T-helper 1 cell treated with Interleukin-12 subunit alpha and Interleukin-12 subunit beta and Interleukin-4 antibody, amounts not matched to agents 30 μg/mL and 1 μg/mL, for 36 hours (primary cell): ENCODE measurements at regions not wholly inside any gene's neighbourhood (a gene's known extent, or its start where the extent isn't known, plus 50 kb on each side); places are given as distances from the start of the nearest gene placed in this dataset.
"Not testable (repeated sequence)": the region's sequence is repeated elsewhere in the genome, so short reads cannot be mapped to it uniquely, and the experiment has no call there.

Experiments
- H3K27ac Mint-ChIP-seq: one replicate; pipeline ENCODE4 v1.8.0; 2021; ENCODE audit warnings: mild to moderate bottlenecking, mixed read lengths
- H3K27me3 Mint-ChIP-seq: one replicate; pipeline ENCODE4 v1.8.0; 2021; ENCODE audit warnings: low read depth, mixed read lengths
- H3K36me3 Mint-ChIP-seq: one replicate; pipeline ENCODE4 v1.8.0; 2021; ENCODE audit warnings: low read depth, mixed read lengths
- H3K4me1 Mint-ChIP-seq: one replicate; pipeline ENCODE4 v1.8.0; 2021; ENCODE audit warnings: low read depth, mixed read lengths
- H3K4me3 Mint-ChIP-seq: one replicate; pipeline ENCODE4 v1.8.0; 2021; ENCODE audit warnings: mild to moderate bottlenecking, moderate library complexity, mixed read lengths
- H3K9me3 Mint-ChIP-seq: one replicate; pipeline ENCODE4 v1.8.0; 2021; ENCODE audit warnings: mixed read lengths

- peaks cover 63% of the 10 kb centered on the region for H3K9me3 Mint-ChIP-seq
- not testable (repeated sequence) for H3K36me3 Mint-ChIP-seq, H3K4me1 Mint-ChIP-seq, H3K27ac Mint-ChIP-seq, H3K27me3 Mint-ChIP-seq, H3K4me3 Mint-ChIP-seq
Observed at GRCh38 chr20:29868688-29869087, 1388.8 kb upstream of the DEFB115 start.

- H3K27ac Mint-ChIP-seq, H3K27me3 Mint-ChIP-seq, H3K4me1 Mint-ChIP-seq, H3K4me3 Mint-ChIP-seq, H3K36me3 Mint-ChIP-seq: not testable (repeated sequence)
- peaks cover 66% of the 10 kb centered on the region for H3K9me3 Mint-ChIP-seq
Observed at GRCh38 chr20:29871816-29872215, 1385.6 kb upstream of the DEFB115 start.

- Mint-ChIP-seq H3K4me3 (no peak overlapping the region), H3K4me1 (no peaks in the 10 kb centered on the region), H3K36me3 (peaks cover 10% of the 10 kb centered on the region), H3K27ac (no peak overlapping the region), H3K27me3 (peaks cover 4% of the 10 kb centered on the region), H3K9me3 (peaks cover 73% of the 10 kb centered on the region)
Observed at GRCh38 chr20:29873946-29874345, 1383.5 kb upstream of the DEFB115 start.

- H3K36me3 Mint-ChIP-seq, result peaks cover 10% of the 10 kb centered on the region
- peaks cover 68% of the 10 kb centered on the region for H3K9me3 Mint-ChIP-seq
- peaks cover 4% of the 10 kb centered on the region for H3K27me3 Mint-ChIP-seq
- no peaks in the 10 kb centered on the region for H3K4me1 Mint-ChIP-seq
- H3K27ac Mint-ChIP-seq, result no peak overlapping the region
- H3K4me3 Mint-ChIP-seq, result no peak overlapping the region
Observed at GRCh38 chr20:29874476-29875202, 1382.8 kb upstream of the DEFB115 start.

- peaks cover 66% of the 10 kb centered on the region for H3K9me3 Mint-ChIP-seq
- H3K27me3 Mint-ChIP-seq, H3K4me1 Mint-ChIP-seq, H3K4me3 Mint-ChIP-seq, H3K27ac Mint-ChIP-seq: not testable (repeated sequence)
- H3K36me3 Mint-ChIP-seq, result peaks cover 10% of the 10 kb centered on the region
Observed at GRCh38 chr20:29875321-29876083, 1382.0 kb upstream of the DEFB115 start.

GRCh38 chr20:29876084-29876910 lies 1381.2 kb upstream of the DEFB115 start:
- not testable (repeated sequence) for H3K4me1 Mint-ChIP-seq, H3K27ac Mint-ChIP-seq, H3K4me3 Mint-ChIP-seq, H3K27me3 Mint-ChIP-seq
- H3K36me3 Mint-ChIP-seq, result peaks cover 10% of the 10 kb centered on the region
- H3K9me3 Mint-ChIP-seq, result peaks cover 61% of the 10 kb centered on the region

- no peak overlapping the region for H3K27ac Mint-ChIP-seq
- peaks cover 55% of the 10 kb centered on the region for H3K9me3 Mint-ChIP-seq
- peaks cover 4% of the 10 kb centered on the region for H3K27me3 Mint-ChIP-seq
- peaks cover 10% of the 10 kb centered on the region for H3K36me3 Mint-ChIP-seq
- H3K4me1 Mint-ChIP-seq, result no peaks in the 10 kb centered on the region
- H3K4me3 Mint-ChIP-seq, result no peak overlapping the region
Observed at GRCh38 chr20:29876911-29877285, 1380.6 kb upstream of the DEFB115 start.

- not testable (repeated sequence) for H3K4me1 Mint-ChIP-seq, H3K4me3 Mint-ChIP-seq, H3K27ac Mint-ChIP-seq, H3K27me3 Mint-ChIP-seq
- H3K36me3 Mint-ChIP-seq, result peaks cover 10% of the 10 kb centered on the region
- H3K9me3 Mint-ChIP-seq, result peaks cover 58% of the 10 kb centered on the region
Observed at GRCh38 chr20:29877411-29878280, 1379.8 kb upstream of the DEFB115 start.

GRCh38 chr20:29878281-29878741 lies 1379.2 kb upstream of the DEFB115 start:
- Mint-ChIP-seq H3K9me3 (peaks cover 54% of the 10 kb centered on the region), H3K27ac (no peak overlapping the region), H3K27me3 (peaks cover 4% of the 10 kb centered on the region), H3K36me3 (peaks cover 10% of the 10 kb centered on the region), H3K4me1 (no peaks in the 10 kb centered on the region), H3K4me3 (no peak overlapping the region)

- Mint-ChIP-seq H3K27me3 (peaks cover 4% of the 10 kb centered on the region), H3K4me1 (no peaks in the 10 kb centered on the region), H3K4me3 (no peak overlapping the region), H3K9me3 (peaks cover 57% of the 10 kb centered on the region), H3K36me3 (peaks cover 10% of the 10 kb centered on the region), H3K27ac (no peak overlapping the region)
Observed at GRCh38 chr20:29878777-29879442, 1378.6 kb upstream of the DEFB115 start.

- H3K27me3 Mint-ChIP-seq, H3K27ac Mint-ChIP-seq, H3K4me1 Mint-ChIP-seq, H3K4me3 Mint-ChIP-seq, H3K36me3 Mint-ChIP-seq: not testable (repeated sequence)
- H3K9me3 Mint-ChIP-seq, result peaks cover 58% of the 10 kb centered on the region
Observed at GRCh38 chr20:29881107-29881506, 1376.4 kb upstream of the DEFB115 start.

- not testable (repeated sequence) for H3K36me3 Mint-ChIP-seq, H3K4me1 Mint-ChIP-seq
- peaks cover 64% of the 10 kb centered on the region for H3K9me3 Mint-ChIP-seq
Observed at GRCh38 chr20:29883514-29884219, 1373.8 kb upstream of the DEFB115 start.

GRCh38 chr20:29884322-29884721 lies 1373.1 kb upstream of the DEFB115 start:
- not testable (repeated sequence) for H3K4me3 Mint-ChIP-seq

More at GRCh38 chr20:29883514-29884219, 1373.8 kb upstream of the DEFB115 start:
- not testable (repeated sequence) for H3K4me3 Mint-ChIP-seq, H3K27ac Mint-ChIP-seq, H3K27me3 Mint-ChIP-seq

More at GRCh38 chr20:29884322-29884721, 1373.1 kb upstream of the DEFB115 start:
- H3K27me3 Mint-ChIP-seq, H3K4me1 Mint-ChIP-seq, H3K27ac Mint-ChIP-seq, H3K36me3 Mint-ChIP-seq: not testable (repeated sequence)
- peaks cover 65% of the 10 kb centered on the region for H3K9me3 Mint-ChIP-seq
